HCT116 (cell line): ENCODE measurements at regions not wholly inside any gene's neighbourhood (a gene's known extent, or its start where the extent isn't known, plus 50 kb on each side); places are given as distances from the start of the nearest gene placed in this dataset.

Source experiments
- ATAC-seq: fragments of 200-7000 bp; cut with Tn5 transposase; 2 replicates; pipeline ENCODE4 v1.9.1; 2020; ENCODE audit warnings: mild to moderate bottlenecking, moderate library complexity
- BruUV-seq: library from RNA; stranded (reverse); fragments of 400-500 nt; replicated peaks from 2 replicates; lab custom pipeline; 2021; lab: Mats Ljungman, UMichigan
- CTCF ChIA-PET: fragments of 300-600 bp; sonication (Branson Sonifier 250); formaldehyde crosslinking; loops from one replicate; lab custom pipeline; 2021; ENCODE audit warnings: antibody characterized with exemption; lab: Charles Lee
- POLR2A ChIA-PET: fragments of 300-600, 350-600 bp; sonication (Branson Sonifier 250); formaldehyde crosslinking; loops from one replicate; lab custom pipeline; 2021; ENCODE audit warnings: antibody characterized with exemption; lab: Charles Lee
- RAD21 ChIA-PET, 2 experiments: fragments of 300-600 bp; sonication (Branson Sonifier 250); formaldehyde crosslinking; loops; one replicate each; lab custom pipeline; 2023; ENCODE audit warnings: low total read pairs in 2 of 2; ENCODE audit not compliant: uncharacterized antibody in 2 of 2, unreplicated experiment in 2 of 2, low non-redundant PET in 1 of 2; lab: Charles Lee
- DNase-seq: peaks from one replicate; pipeline ENCODE4 v3.0.0-alpha.2; 2010; ENCODE audit warnings: low read depth, low spot score
- H2AFZ ChIP-seq: fragments of 200-600 bp; shearing (Covaris generic), sonication (generic); 2 replicates; pipeline ENCODE4 v1.6.1; 2017; ENCODE audit warnings: low read depth, mixed run types, mixed read lengths, antibody characterized with exemption, low read length; ENCODE audit not compliant: poor library complexity, severe bottlenecking
- H3K27ac ChIP-seq: 2 replicates; pipeline ENCODE4 v1.5.1; 2012; ENCODE audit warnings: low read depth, low read length
- H3K27me3 ChIP-seq: fragments of 200-600 bp; sonication (generic); 2 replicates; pipeline ENCODE4 v1.6.1; 2016; ENCODE audit warnings: mixed run types, low read length, mixed read lengths; ENCODE audit not compliant: insufficient read depth
- H3K36me3 ChIP-seq, 2 experiments: fragments of 200-500 bp in 1 of 2; fragments of 200-600 bp in 1 of 2; sonication (Bioruptor generic) in 1 of 2; sonication (generic) in 1 of 2; 2 replicates each; pipeline versions ENCODE4 v1.5.1 to v1.6.1; 2014 to 2016; ENCODE audit warnings: low read length in 2 of 2, inconsistent platforms in 1 of 2, mixed read lengths in 1 of 2, mixed run types in 1 of 2; ENCODE audit not compliant: insufficient read depth in 2 of 2, control insufficient read depth in 1 of 2
- H3K4me1 ChIP-seq, 2 experiments: fragments of 200-600 bp in 1 of 2; sonication (generic) in 1 of 2; 2 replicates each; pipeline versions ENCODE4 v1.5.1 to v1.6.1; 2012 to 2017; ENCODE audit warnings: low read length in 2 of 2, inconsistent platforms in 1 of 2, mild to moderate bottlenecking in 1 of 2, mixed read lengths in 1 of 2, mixed run types in 1 of 2, moderate library complexity in 1 of 2; ENCODE audit not compliant: insufficient read depth in 2 of 2, control insufficient read depth in 1 of 2
- H3K4me2 ChIP-seq: fragments of 200-600 bp; sonication (generic); 2 replicates; pipeline ENCODE4 v1.6.1; 2017; ENCODE audit warnings: mixed run types, low read length, mixed read lengths
- H3K4me3 ChIP-seq, 2 experiments: fragments of 200-600 bp in 1 of 2; sonication (generic) in 1 of 2; replicated peaks in 1 of 2; 2 replicates each; pipeline ENCODE4 v1.5.1; 2011 to 2016; ENCODE audit warnings: low read length in 2 of 2, control low read depth in 1 of 2, low read depth in 1 of 2, mild to moderate bottlenecking in 1 of 2, mixed read lengths in 1 of 2, mixed run types in 1 of 2
- H3K79me2 ChIP-seq: fragments of 200-600 bp; sonication (generic); 2 replicates; pipeline ENCODE4 v1.6.1; 2017; ENCODE audit warnings: mild to moderate bottlenecking, mixed run types, low read length, moderate library complexity, mixed read lengths; ENCODE audit not compliant: insufficient read depth
- H3K9ac ChIP-seq: fragments of 200-600 bp; sonication (generic); 2 replicates; pipeline ENCODE4 v1.6.1; 2016; ENCODE audit warnings: low read length, mixed read lengths
- H3K9me2 ChIP-seq: fragments of 200-600 bp; sonication (generic), shearing (Covaris generic); 2 replicates; pipeline ENCODE4 v1.6.1; 2017; ENCODE audit warnings: mixed run types, mild to moderate bottlenecking, moderate library complexity; ENCODE audit not compliant: insufficient read depth
- H3K9me3 ChIP-seq, 2 experiments: fragments of 200-500 bp in 1 of 2; fragments of 200-600 bp in 1 of 2; sonication (Bioruptor generic) in 1 of 2; sonication (generic) in 1 of 2; 2 replicates each; pipeline ENCODE4 v1.6.1; 2014 to 2017; ENCODE audit warnings: low read length in 2 of 2, mixed read lengths in 2 of 2, inconsistent platforms in 1 of 2, low read depth in 1 of 2, mild to moderate bottlenecking in 1 of 2, mixed run types in 1 of 2, moderate library complexity in 1 of 2; ENCODE audit not compliant: control insufficient read depth in 1 of 2, insufficient read depth in 1 of 2
- H4K20me1 ChIP-seq: fragments of 200-600 bp; sonication (generic), shearing (Covaris generic); 2 replicates; pipeline ENCODE4 v1.6.1; 2017; ENCODE audit warnings: mixed run types, mild to moderate bottlenecking, moderate library complexity; ENCODE audit not compliant: insufficient read depth
- CBX3 ChIP-seq: IDR thresholded peaks from 2 replicates; pipeline ENCODE4 v1.6.1; 2012; ENCODE audit warnings: low read depth
- ELF1 ChIP-seq: IDR thresholded peaks from 2 replicates; pipeline ENCODE4 v1.6.1; 2012; ENCODE audit warnings: low read depth, borderline replicate concordance
- EZH2phosphoT487 ChIP-seq: fragments of 200-600 bp; IDR thresholded peaks from 2 replicates; pipeline ENCODE4 v1.6.1; 2018; ENCODE audit warnings: antibody characterized with exemption, borderline replicate concordance
- JUND ChIP-seq: IDR thresholded peaks from 2 replicates; pipeline ENCODE4 v1.6.1; 2012
- SIN3A ChIP-seq: IDR thresholded peaks from 2 replicates; pipeline ENCODE4 v1.6.1; 2012; ENCODE audit warnings: low read depth
- SRF ChIP-seq: IDR thresholded peaks from 2 replicates; pipeline ENCODE4 v1.6.1; 2012; ENCODE audit warnings: low read depth
- YY1 ChIP-seq: IDR thresholded peaks from 2 replicates; pipeline ENCODE4 v1.6.1; 2011; ENCODE audit warnings: low read length, low read depth, moderate library complexity, mild to moderate bottlenecking; ENCODE audit not compliant: insufficient replicate concordance; ENCODE audit errors: extremely low read depth
- ZFX ChIP-seq: fragments of 450-650 bp; IDR thresholded peaks from 2 replicates; pipeline ENCODE4 v1.6.1; 2017
- intact Hi-C: fragments of 100-400 bp; cut with micrococcal nuclease; formaldehyde crosslinking; loops from 2 replicates; pipeline ENCODE4 v1.10.0; 2022
- TF ChIP-seq, protein P1 (sequence below): IDR thresholded peaks from 2 replicates; pipeline ENCODE4 v1.6.1; 2012

DNA sequence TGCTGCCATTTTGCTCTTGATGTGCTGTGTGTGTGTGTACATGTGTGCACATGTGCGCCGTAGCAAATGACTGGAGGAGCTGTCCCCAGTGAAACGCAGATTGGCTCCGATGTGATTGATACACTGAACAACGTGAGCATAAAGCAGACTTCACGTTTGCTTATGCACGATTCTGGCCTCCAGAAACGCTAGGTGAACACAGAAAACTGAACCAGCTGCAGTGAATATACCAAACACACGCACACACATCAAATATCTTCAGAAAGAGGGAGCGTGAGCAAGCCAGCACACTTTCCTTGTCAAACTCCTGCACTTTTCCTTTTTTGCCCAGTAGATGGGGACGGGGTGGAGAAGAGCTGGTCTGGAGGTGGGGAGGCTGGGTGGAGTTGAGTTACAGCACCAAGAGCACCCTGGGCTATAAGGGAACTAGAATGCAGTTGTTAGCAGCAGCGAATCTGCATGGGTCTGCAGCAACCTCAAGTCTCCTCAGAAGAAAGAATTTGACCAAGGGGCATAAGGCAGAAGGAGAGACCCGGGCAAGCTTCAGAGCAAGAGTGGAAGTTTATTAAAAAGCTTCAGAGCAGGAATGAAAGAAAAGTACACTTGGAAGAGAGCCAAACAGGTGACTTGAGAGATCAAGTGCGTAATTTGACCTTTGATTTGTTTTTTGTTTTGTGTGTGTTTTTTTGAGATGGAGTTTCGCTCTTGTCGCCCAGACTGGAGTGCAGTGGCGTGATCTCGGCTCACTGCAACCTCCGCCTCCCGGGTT lies 77.8 kb upstream of the CADM1 start:
- H4K20me1 ChIP-seq: no peaks in the 10 kb centered on the region
- no peak for DNase-seq
- no peak overlapping the region for H3K4me3 ChIP-seq
- no TSS peak for BruUV-seq
- H2AFZ ChIP-seq: no peak overlapping the region
- no peak overlapping the region for H3K4me2 ChIP-seq
- ChIA-PET CTCF (no interaction called here), POLR2A (no interaction called here), RAD21 (no interaction called here)
- TF ChIP-seq CBX3 (no peak), YY1 (no peak), JUND (no peak)
- TF ChIP-seq, protein P1, sequence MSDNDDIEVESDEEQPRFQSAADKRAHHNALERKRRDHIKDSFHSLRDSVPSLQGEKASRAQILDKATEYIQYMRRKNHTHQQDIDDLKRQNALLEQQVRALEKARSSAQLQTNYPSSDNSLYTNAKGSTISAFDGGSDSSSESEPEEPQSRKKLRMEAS: no peak
- no peak overlapping the region for H3K9ac ChIP-seq
- no peaks in the 10 kb centered on the region for H3K79me2 ChIP-seq
- peaks cover 0 to 6% of the 10 kb centered on the region in 2 experiments; a peak in 2 of 4 replicates for H3K9me3 ChIP-seq
- H3K27me3 ChIP-seq: no peaks in the 10 kb centered on the region
- H3K27ac ChIP-seq: no peak overlapping the region
- ATAC-seq: no peak
- no peaks in the 10 kb centered on the region for H3K36me3 ChIP-seq
- no peaks in the 10 kb centered on the region for H3K9me2 ChIP-seq
- H3K4me1 ChIP-seq: no peaks in the 10 kb centered on the region
- intact Hi-C loops: no loop called here

DNA sequence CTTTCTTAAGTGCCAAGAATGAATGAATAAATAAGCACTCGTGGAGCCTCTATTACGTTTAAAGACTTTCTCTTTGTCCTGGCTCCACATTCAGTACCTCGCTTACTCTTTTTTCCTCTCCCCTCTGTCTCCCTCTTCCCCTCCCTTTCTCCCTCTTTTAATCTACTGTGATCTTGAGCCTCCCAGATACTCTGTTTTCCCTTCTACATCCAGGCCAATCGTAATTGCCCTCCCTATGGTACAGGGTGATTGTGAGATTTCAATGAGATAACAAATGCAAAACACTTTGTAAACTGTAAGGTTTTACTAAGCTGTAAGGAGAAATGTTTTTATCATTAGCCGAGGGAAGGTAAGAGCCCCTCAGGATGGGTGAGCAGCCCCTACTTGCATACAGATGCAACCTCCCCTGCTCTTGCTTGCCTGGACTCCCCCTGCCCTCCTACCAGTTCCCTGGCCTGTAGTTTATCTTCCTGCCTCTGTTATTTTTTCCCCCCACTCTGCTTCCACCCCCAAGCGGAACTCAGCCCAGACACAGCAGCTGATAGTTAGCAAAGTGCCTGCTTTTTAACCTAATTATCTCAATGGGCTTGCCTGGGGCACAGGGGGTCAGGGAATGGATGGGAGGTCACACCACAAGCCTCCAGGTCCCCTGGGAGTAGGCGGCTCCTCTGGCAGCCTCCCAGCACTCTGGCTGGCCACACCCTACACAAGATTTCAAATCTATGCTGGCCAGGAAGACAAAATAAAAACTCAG lies 76.9 kb upstream of the CADM1 start:
- H3K9me3 ChIP-seq: no peaks in the 10 kb centered on the region; a peak in 2 of 4 replicates
- no peak for DNase-seq
- no peaks in the 10 kb centered on the region for H3K4me1 ChIP-seq
- no peak overlapping the region for H3K4me2 ChIP-seq
- CTCF ChIA-PET: no interaction called here
- no peak overlapping the region for H3K9ac ChIP-seq
- no peaks in the 10 kb centered on the region for H3K36me3 ChIP-seq
- H3K9me2 ChIP-seq: no peaks in the 10 kb centered on the region
- TF ChIP-seq YY1 (no peak), EZH2phosphoT487 (no peak), SIN3A (no peak), SRF (no peak), ELF1 (no peak), ZFX (no peak)
- TF ChIP-seq, protein P1: no peak
- TF ChIP-seq, all 23 proteins: peak for 0
- Histone ChIP-seq H3K79me2 (no peaks in the 10 kb centered on the region), H4K20me1 (no peaks in the 10 kb centered on the region), H2AFZ (no peak overlapping the region), H3K27ac (no peak overlapping the region), H3K4me3 (no peak overlapping the region), H3K27me3 (no peaks in the 10 kb centered on the region)
- POLR2A ChIA-PET: no interaction called here
- no TSS peak for BruUV-seq
- RAD21 ChIA-PET: no interaction called here
- no peak for ATAC-seq
- intact Hi-C loops: no loop called here
